ENCODE measurements at regions not wholly inside any gene's neighbourhood (a gene's known extent, or its start where the extent isn't known, plus 50 kb on each side); places are given as distances from the start of the nearest gene placed in this dataset.

- H3K9ac ChIP-seq (replicated peaks; ENCODE audit: extremely low read depth, insufficient read depth, low read length), result no peak overlapping the region
- peaks cover 0 to 2% of the 10 kb centered on the region in 2 experiments for H3K27me3 ChIP-seq (ENCODE audit: control insufficient read depth in 2 of 2, insufficient read depth in 2 of 2, low read length in 2 of 2)
- ChIA-PET CTCF (no interaction called here), POLR2A (no interaction called here)
- no peak for DNase-seq (ENCODE audit: low read depth, low spot score)
- no TSS peak for BruUV-seq (replicated peaks)
- no peaks in the 10 kb centered on the region for H3K9me1 ChIP-seq (replicated peaks; ENCODE audit: control insufficient read depth, extremely low read depth, insufficient read depth, low read length)
- no peak overlapping the region for H3K4me3 ChIP-seq (replicated peaks in 1 of 3; ENCODE audit: insufficient read depth in 1 of 3, low read depth in 1 of 3, low read length in 3 of 3)
- no peaks in the 10 kb centered on the region for H3K9me3 ChIP-seq (replicated peaks; ENCODE audit: control insufficient read depth, insufficient read depth, low read length)
- no peaks in the 10 kb centered on the region for H3K4me1 ChIP-seq (ENCODE audit: control insufficient read depth, extremely low read depth, insufficient read depth, low read length)
- no peak overlapping the region for H3K27ac ChIP-seq (ENCODE audit: insufficient read depth, low read depth, low read length)
- intact Hi-C loops (cut with micrococcal nuclease), result no loop called here
- no peak overlapping the region for H2AFZ ChIP-seq (ENCODE audit: low read depth, low read length)
- H3K4me2 ChIP-seq (ENCODE audit: insufficient read depth, low read length), result no peak overlapping the region
- dilution Hi-C loops (cut with MboI; ENCODE audit: extremely low pct_ligation_motif_present, low sequenced_read_pairs), result no loop called here
- H3K79me2 ChIP-seq (ENCODE audit: control insufficient read depth, insufficient read depth, low read length), result no peaks in the 10 kb centered on the region
- TF ChIP-seq FOS (IDR thresholded peaks at IDR 0.05; ENCODE audit: borderline replicate concordance, insufficient read depth, low read length) (no peak), EZH2 (IDR thresholded peaks at IDR 0.05; ENCODE audit: borderline replicate concordance, low read depth, low read length, severe bottlenecking) (no peak), CTCF (IDR thresholded peaks at IDR 0.05; ENCODE audit: extremely low read depth in 1 of 2, insufficient read depth in 1 of 2, low read depth in 1 of 2, low read length in 2 of 2) (no peak), MAX (IDR thresholded peaks at IDR 0.05; ENCODE audit: insufficient read depth, insufficient read length) (no peak), JUN (IDR thresholded peaks at IDR 0.05; ENCODE audit: borderline replicate concordance, insufficient read depth, insufficient read length, low read depth) (no peak), GATA2 (IDR thresholded peaks at IDR 0.05; ENCODE audit: insufficient read depth, insufficient read length, low read depth, low read length) (no peak), MYC (IDR thresholded peaks at IDR 0.05; ENCODE audit: low read depth, low read length) (no peak), POLR2A (IDR thresholded peaks at IDR 0.05; ENCODE audit: low read depth, low read length) (no peak), POLR2AphosphoS5 (IDR thresholded peaks at IDR 0.05; ENCODE audit: insufficient read depth, low read depth, low read length) (no peak)
- H4K20me1 ChIP-seq (replicated peaks; ENCODE audit: control insufficient read depth, extremely low read depth, insufficient read depth, low read length), result no peaks in the 10 kb centered on the region
- H3K36me3 ChIP-seq (ENCODE audit: control insufficient read depth in 2 of 2, extremely low read depth in 1 of 2, insufficient read depth in 2 of 2, low read length in 2 of 2), result no peaks in the 10 kb centered on the region
- FAIRE-seq, result no peak
Observed at GRCh38 chr1:96533820-96534219, 187.8 kb upstream of the PTBP2 start.

Data from endothelial cell of umbilical vein (primary cell).